GM12878 (cell line): ENCODE measurements at regions not wholly inside any gene's neighbourhood (a gene's known extent, or its start where the extent isn't known, plus 50 kb on each side); places are given as distances from the start of the nearest gene placed in this dataset.

Experiments
- ATAC-seq: fragments of 200-7000 bp; cut with Tn5 transposase; 3 replicates; pipeline ENCODE4 v1.9.1; 2020; ENCODE audit warnings: mild to moderate bottlenecking, moderate library complexity
- BruUV-seq: library from RNA; stranded (reverse); fragments of 400-500 nt; replicated peaks from 2 replicates; lab custom pipeline; 2021; lab: Mats Ljungman, UMichigan
- CTCF ChIA-PET: fragments of 300-600 bp; sonication (Branson Sonifier 250); formaldehyde crosslinking; extraction: SDS; loops from one replicate; lab custom pipeline; 2021; ENCODE audit warnings: inconsistent platforms; lab: Yijun Ruan, JAX
- POLR2A ChIA-PET: fragments of 350-600 bp; formaldehyde crosslinking; extraction: SDS; loops from one replicate; lab custom pipeline; 2021; ENCODE audit warnings: inconsistent platforms; lab: Charles Lee
- RAD21 ChIA-PET: fragments of 300-600 bp; sonication (Branson Sonifier 250); formaldehyde crosslinking; loops from one replicate; lab custom pipeline; 2023; ENCODE audit warnings: antibody characterized with exemption; ENCODE audit not compliant: unreplicated experiment; lab: Charles Lee
- SMC1A ChIA-PET: fragments of 300-600 bp; sonication (Branson Sonifier 250); formaldehyde crosslinking; loops from one replicate; lab custom pipeline; 2023; ENCODE audit not compliant: unreplicated experiment, uncharacterized antibody; lab: Charles Lee
- DNase-seq: peaks from one replicate; pipeline ENCODE4 v3.0.0-alpha.2; 2011; ENCODE audit warnings: low read depth, low spot score
- FAIRE-seq: peaks from 3 replicates; lab custom pipeline; 2011; peaks lifted over from hg19 to GRCh38; lab: Jason Lieb, UNC
- H2AFZ ChIP-seq: 2 replicates; pipeline ENCODE4 v1.6.0; 2011; ENCODE audit warnings: low read depth, low read length, control low read depth; ENCODE audit not compliant: control insufficient read depth
- H3K27ac ChIP-seq: 2 replicates; pipeline ENCODE4 v1.5.1; 2011; ENCODE audit warnings: control low read depth; ENCODE audit not compliant: control insufficient read depth, insufficient read depth
- H3K27me3 ChIP-seq, 2 experiments: replicated peaks in 1 of 2; 2 replicates each; pipeline versions ENCODE4 v1.6.0 to v1.6.1; 2011; ENCODE audit warnings: low read length in 1 of 2; ENCODE audit not compliant: control insufficient read depth in 2 of 2, insufficient read depth in 2 of 2
- H3K36me3 ChIP-seq, 2 experiments: 2 replicates each; pipeline ENCODE4 v1.5.1; 2011; ENCODE audit warnings: low read length in 1 of 2; ENCODE audit not compliant: control insufficient read depth in 2 of 2, insufficient read depth in 2 of 2
- H3K4me1 ChIP-seq: 2 replicates; pipeline ENCODE4 v1.6.1; 2011; ENCODE audit warnings: mild to moderate bottlenecking, low read length, moderate library complexity, mixed read lengths; ENCODE audit not compliant: control insufficient read depth, insufficient read depth
- H3K4me2 ChIP-seq: 2 replicates; pipeline ENCODE4 v1.6.0; 2011; ENCODE audit warnings: control low read depth; ENCODE audit not compliant: control insufficient read depth, insufficient read depth
- H3K4me3 ChIP-seq: fragments of 200-600 bp; sonication (generic); 2 replicates; pipeline ENCODE4 v1.5.1; 2016
- H3K79me2 ChIP-seq: 2 replicates; pipeline ENCODE4 v1.6.0; 2011; ENCODE audit warnings: low read length; ENCODE audit not compliant: control insufficient read depth, insufficient read depth
- H3K9ac ChIP-seq: 2 replicates; pipeline ENCODE4 v1.8.0; 2011; ENCODE audit warnings: low read length, control low read depth, mixed read lengths; ENCODE audit not compliant: control insufficient read depth, insufficient read depth
- H3K9me3 ChIP-seq: replicated peaks from 3 replicates; pipeline ENCODE4 v1.5.1; 2011; ENCODE audit warnings: mild to moderate bottlenecking, low read length; ENCODE audit not compliant: control insufficient read depth, insufficient read depth
- H4K20me1 ChIP-seq: 2 replicates; pipeline ENCODE4 v1.6.0; 2011; ENCODE audit not compliant: control insufficient read depth, insufficient read depth
- BHLHE40 ChIP-seq, 2 experiments: fragments of 450-650 bp in 1 of 2; IDR thresholded peaks; 2 replicates each; pipeline ENCODE4 v1.6.1; 2011 to 2017; ENCODE audit warnings: low read depth in 2 of 2, borderline replicate concordance in 1 of 2, improper control_type of control experiment in 1 of 2, low read length in 1 of 2, mild to moderate bottlenecking in 1 of 2
- GATAD2B ChIP-seq: fragments of 450-650 bp; conservative IDR thresholded peaks from 2 replicates; pipeline ENCODE4 v1.6.1; 2017; ENCODE audit warnings: low read depth, mild to moderate bottlenecking, moderate library complexity
- HCFC1 ChIP-seq: fragments of 150-350 bp; IDR thresholded peaks from 2 replicates; pipeline ENCODE4 v1.6.1; 2014; ENCODE audit warnings: low read length
- JUNB ChIP-seq: IDR thresholded peaks from 2 replicates; pipeline ENCODE4 v1.6.1; 2016; ENCODE audit warnings: antibody characterized with exemption, mild to moderate bottlenecking
- LARP7 ChIP-seq: fragments of 450-650 bp; IDR thresholded peaks from 2 replicates; pipeline ENCODE4 v1.6.1; 2017; ENCODE audit warnings: mild to moderate bottlenecking
- NFYA ChIP-seq: IDR thresholded peaks from 2 replicates; pipeline ENCODE4 v1.6.1; 2011; ENCODE audit warnings: low read depth, mild to moderate bottlenecking, low read length, improper control_type of control experiment, borderline replicate concordance
- RAD21 ChIP-seq: IDR thresholded peaks from 2 replicates; pipeline ENCODE4 v1.6.1; 2011; ENCODE audit warnings: mild to moderate bottlenecking, low read depth, low read length, moderate library complexity; ENCODE audit not compliant: insufficient read depth
- RAD51 ChIP-seq: fragments of 450-650 bp; IDR thresholded peaks from 2 replicates; pipeline ENCODE4 v1.6.1; 2016; ENCODE audit warnings: moderate library complexity, mild to moderate bottlenecking, inconsistent platforms
- RBBP5 ChIP-seq: fragments of 200-600 bp; sonication (generic); conservative IDR thresholded peaks from 2 replicates; pipeline ENCODE4 v1.6.1; 2016
- WGBS: methylation state at CpG from one replicate; pipeline ENCODE4 v1.1.6; 2016; ENCODE audit warnings: low lambda C conversion rate; ENCODE audit not compliant: insufficient replicate concordance, insufficient coverage; ENCODE audit errors: missing lambda C conversion rate; 5-methylcytosine and 5-hydroxymethylcytosine counted together
- in situ Hi-C: fragments of 300-500 bp; cut with MboI; formaldehyde crosslinking; loops from 9 replicates; pipeline ENCODE4 v1.14.3; 2018; ENCODE audit warnings: mixed read lengths
- intact Hi-C: fragments of 100-400 bp; cut with micrococcal nuclease; formaldehyde crosslinking; loops from one replicate; pipeline ENCODE4 v1.14.2; 2022; ENCODE audit not compliant: unreplicated experiment
- TF ChIP-seq, protein P1 (sequence below): fragments of 450-650 bp; IDR thresholded peaks from 2 replicates; pipeline ENCODE4 v1.6.1; 2017; ENCODE audit warnings: antibody characterized with exemption, mild to moderate bottlenecking, moderate library complexity
- TF ChIP-seq, protein P2 (sequence below): fragments of 150-350 bp; IDR thresholded peaks from 2 replicates; pipeline ENCODE4 v1.6.1; 2014; ENCODE audit warnings: mild to moderate bottlenecking, low read depth, low read length
- TF ChIP-seq, protein P3 (sequence below): IDR thresholded peaks from 2 replicates; pipeline ENCODE4 v1.6.1; 2011; ENCODE audit warnings: low read depth, low read length, improper control_type of control experiment, borderline replicate concordance
- TF ChIP-seq, protein P4 (sequence below): fragments of 450-650 bp; formaldehyde crosslinking; IDR thresholded peaks from 2 replicates; pipeline ENCODE4 v1.4.0; 2022; ENCODE audit warnings: mild to moderate bottlenecking, moderate library complexity
- TF ChIP-seq, protein P5 (sequence below): IDR thresholded peaks from 2 replicates; pipeline ENCODE4 v1.6.1; 2012; ENCODE audit warnings: low read depth, low read length, improper control_type of control experiment

DNA sequence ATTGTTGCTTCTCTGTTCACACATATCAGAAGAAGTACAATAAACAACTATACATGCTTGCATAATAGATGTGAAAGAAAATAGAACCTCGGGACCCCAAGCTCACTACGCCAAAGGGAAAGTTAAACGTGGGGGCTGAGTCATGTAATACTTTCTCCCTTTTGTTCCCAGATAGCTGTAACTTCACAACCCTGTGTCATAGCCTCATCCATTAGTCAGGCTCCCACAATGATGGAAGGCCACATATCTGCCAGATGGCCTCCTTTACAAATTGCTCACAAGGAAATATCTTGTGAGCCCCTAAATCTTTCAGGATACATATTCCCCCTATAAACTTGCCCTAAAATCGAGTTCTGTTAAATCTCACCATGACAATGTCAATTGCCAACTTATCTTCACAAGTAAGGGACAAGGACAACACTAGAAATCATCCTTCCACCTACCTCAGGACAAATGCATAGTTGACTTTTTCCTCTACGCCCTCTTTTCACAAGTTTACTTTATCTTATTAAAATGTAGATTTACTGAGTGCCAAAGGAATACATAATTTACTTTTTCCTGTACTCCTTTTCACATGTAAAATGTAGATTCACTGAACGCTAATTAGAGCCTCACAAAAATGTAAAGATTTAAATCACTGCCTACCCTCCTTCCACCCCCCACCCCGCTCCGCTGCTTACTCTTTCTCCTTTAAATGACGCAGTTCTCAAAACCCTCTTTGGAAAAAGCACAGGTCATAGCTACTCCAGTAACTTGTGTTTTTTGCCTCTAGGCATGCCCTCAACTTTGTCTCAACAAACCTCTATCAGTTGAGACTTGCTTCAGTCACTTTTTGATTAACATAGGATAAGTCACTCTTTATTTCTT, 477.1 kb downstream of the DTHD1 start:
- CTCF ChIA-PET, result no interaction called here
- Histone ChIP-seq H3K9me3 (no peaks in the 10 kb centered on the region), H2AFZ (no peak overlapping the region), H4K20me1 (no peaks in the 10 kb centered on the region), H3K9ac (no peak overlapping the region), H3K27ac (no peak overlapping the region), H3K36me3 (no peaks in the 10 kb centered on the region), H3K79me2 (no peaks in the 10 kb centered on the region), H3K4me1 (no peaks in the 10 kb centered on the region), H3K4me3 (no peak overlapping the region), H3K27me3 (no peaks in the 10 kb centered on the region), H3K4me2 (no peak overlapping the region)
- TF ChIP-seq RAD51 (no peak), HCFC1 (no peak), GATAD2B (no peak), RAD21 (no peak), BHLHE40 (IDR thresholded peaks at IDR 0.05; ENCODE audit: borderline replicate concordance in 1 of 2, low read depth in 2 of 2, low read length in 1 of 2) (no peak), LARP7 (no peak), NFYA (no peak), JUNB (no peak), RBBP5 (no peak)
- TF ChIP-seq, protein P1, sequence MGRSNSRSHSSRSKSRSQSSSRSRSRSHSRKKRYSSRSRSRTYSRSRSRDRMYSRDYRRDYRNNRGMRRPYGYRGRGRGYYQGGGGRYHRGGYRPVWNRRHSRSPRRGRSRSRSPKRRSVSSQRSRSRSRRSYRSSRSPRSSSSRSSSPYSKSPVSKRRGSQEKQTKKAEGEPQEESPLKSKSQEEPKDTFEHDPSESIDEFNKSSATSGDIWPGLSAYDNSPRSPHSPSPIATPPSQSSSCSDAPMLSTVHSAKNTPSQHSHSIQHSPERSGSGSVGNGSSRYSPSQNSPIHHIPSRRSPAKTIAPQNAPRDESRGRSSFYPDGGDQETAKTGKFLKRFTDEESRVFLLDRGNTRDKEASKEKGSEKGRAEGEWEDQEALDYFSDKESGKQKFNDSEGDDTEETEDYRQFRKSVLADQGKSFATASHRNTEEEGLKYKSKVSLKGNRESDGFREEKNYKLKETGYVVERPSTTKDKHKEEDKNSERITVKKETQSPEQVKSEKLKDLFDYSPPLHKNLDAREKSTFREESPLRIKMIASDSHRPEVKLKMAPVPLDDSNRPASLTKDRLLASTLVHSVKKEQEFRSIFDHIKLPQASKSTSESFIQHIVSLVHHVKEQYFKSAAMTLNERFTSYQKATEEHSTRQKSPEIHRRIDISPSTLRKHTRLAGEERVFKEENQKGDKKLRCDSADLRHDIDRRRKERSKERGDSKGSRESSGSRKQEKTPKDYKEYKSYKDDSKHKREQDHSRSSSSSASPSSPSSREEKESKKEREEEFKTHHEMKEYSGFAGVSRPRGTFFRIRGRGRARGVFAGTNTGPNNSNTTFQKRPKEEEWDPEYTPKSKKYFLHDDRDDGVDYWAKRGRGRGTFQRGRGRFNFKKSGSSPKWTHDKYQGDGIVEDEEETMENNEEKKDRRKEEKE, result no peak
- TF ChIP-seq, protein P2, sequence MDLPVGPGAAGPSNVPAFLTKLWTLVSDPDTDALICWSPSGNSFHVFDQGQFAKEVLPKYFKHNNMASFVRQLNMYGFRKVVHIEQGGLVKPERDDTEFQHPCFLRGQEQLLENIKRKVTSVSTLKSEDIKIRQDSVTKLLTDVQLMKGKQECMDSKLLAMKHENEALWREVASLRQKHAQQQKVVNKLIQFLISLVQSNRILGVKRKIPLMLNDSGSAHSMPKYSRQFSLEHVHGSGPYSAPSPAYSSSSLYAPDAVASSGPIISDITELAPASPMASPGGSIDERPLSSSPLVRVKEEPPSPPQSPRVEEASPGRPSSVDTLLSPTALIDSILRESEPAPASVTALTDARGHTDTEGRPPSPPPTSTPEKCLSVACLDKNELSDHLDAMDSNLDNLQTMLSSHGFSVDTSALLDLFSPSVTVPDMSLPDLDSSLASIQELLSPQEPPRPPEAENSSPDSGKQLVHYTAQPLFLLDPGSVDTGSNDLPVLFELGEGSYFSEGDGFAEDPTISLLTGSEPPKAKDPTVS, result no peak
- TF ChIP-seq, protein P3, sequence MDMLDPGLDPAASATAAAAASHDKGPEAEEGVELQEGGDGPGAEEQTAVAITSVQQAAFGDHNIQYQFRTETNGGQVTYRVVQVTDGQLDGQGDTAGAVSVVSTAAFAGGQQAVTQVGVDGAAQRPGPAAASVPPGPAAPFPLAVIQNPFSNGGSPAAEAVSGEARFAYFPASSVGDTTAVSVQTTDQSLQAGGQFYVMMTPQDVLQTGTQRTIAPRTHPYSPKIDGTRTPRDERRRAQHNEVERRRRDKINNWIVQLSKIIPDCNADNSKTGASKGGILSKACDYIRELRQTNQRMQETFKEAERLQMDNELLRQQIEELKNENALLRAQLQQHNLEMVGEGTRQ, result no peak
- TF ChIP-seq, protein P4, sequence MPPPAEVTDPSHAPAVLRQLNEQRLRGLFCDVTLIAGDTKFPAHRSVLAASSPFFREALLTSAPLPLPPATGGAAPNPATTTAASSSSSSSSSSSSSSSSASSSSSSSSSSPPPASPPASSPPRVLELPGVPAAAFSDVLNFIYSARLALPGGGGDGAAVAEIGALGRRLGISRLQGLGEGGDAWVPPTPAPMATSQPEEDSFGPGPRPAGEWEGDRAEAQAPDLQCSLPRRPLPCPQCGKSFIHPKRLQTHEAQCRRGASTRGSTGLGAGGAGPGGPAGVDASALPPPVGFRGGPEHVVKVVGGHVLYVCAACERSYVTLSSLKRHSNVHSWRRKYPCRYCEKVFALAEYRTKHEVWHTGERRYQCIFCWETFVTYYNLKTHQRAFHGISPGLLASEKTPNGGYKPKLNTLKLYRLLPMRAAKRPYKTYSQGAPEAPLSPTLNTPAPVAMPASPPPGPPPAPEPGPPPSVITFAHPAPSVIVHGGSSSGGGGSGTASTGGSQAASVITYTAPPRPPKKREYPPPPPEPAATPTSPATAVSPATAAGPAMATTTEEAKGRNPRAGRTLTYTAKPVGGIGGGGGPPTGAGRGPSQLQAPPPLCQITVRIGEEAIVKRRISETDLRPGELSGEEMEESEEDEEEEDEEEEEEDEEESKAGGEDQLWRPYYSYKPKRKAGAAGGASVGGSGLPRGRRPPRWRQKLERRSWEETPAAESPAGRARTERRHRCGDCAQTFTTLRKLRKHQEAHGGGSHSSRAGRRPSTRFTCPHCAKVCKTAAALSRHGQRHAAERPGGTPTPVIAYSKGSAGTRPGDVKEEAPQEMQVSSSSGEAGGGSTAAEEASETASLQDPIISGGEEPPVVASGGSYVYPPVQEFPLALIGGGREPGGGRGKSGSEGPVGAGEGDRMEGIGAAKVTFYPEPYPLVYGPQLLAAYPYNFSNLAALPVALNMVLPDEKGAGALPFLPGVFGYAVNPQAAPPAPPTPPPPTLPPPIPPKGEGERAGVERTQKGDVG (CRISPR knock-in tag), result no peak
- TF ChIP-seq, protein P5, sequence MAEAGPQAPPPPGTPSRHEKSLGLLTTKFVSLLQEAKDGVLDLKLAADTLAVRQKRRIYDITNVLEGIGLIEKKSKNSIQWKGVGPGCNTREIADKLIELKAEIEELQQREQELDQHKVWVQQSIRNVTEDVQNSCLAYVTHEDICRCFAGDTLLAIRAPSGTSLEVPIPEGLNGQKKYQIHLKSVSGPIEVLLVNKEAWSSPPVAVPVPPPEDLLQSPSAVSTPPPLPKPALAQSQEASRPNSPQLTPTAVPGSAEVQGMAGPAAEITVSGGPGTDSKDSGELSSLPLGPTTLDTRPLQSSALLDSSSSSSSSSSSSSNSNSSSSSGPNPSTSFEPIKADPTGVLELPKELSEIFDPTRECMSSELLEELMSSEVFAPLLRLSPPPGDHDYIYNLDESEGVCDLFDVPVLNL, result no peak
- no peak for DNase-seq
- no peak for FAIRE-seq
- SMC1A ChIA-PET, result no interaction called here
- intact Hi-C loops (no loop called here), in situ Hi-C loops (no loop called here)
- POLR2A ChIA-PET, result no interaction called here
- RAD21 ChIA-PET, result no interaction called here
- no TSS peak for BruUV-seq
- no peak for ATAC-seq
- 42% methylated on average over 9 of the region's 9 CpGs for WGBS
